ENCODE measurements at regions not wholly inside any gene's neighbourhood (a gene's known extent, or its start where the extent isn't known, plus 50 kb on each side); places are given as distances from the start of the nearest gene placed in this dataset.

- no peak overlapping the region for H3K4me3 Mint-ChIP-seq
- H3K36me3 Mint-ChIP-seq = no peaks in the 10 kb centered on the region
These were observed 58.6 kb upstream of the ZPBP start for GRCh38 chr7:50151661-50152060.

GRCh38 chr7:50151001-50151400 lies 58.0 kb upstream of the ZPBP start:
- Mint-ChIP-seq H3K4me3 (no peak overlapping the region), H3K4me1 (peaks cover 26% of the 10 kb centered on the region), H3K9me3 (no peaks in the 10 kb centered on the region), H3K27me3 (ENCODE audit: insufficient read depth, low read depth) (peaks cover 5% of the 10 kb centered on the region), H3K36me3 (no peaks in the 10 kb centered on the region), H3K27ac (peak overlapping the region; percentile 77)
- DNase-seq (ENCODE audit: low spot score) = no peak
- TF ChIP-seq EZH2 (IDR thresholded peaks at IDR 0.05) = no peak
- TF ChIP-seq CTCF (IDR thresholded peaks at IDR 0.05) = no peak
- no peak for TF ChIP-seq EZH2phosphoT487 (IDR thresholded peaks at IDR 0.05)
- Histone ChIP-seq H3K79me2 (ENCODE audit: low read depth) (no peaks in the 10 kb centered on the region), H4K20me1 (ENCODE audit: low read depth) (no peaks in the 10 kb centered on the region), H2AFZ (replicated peaks) (no peak overlapping the region), H3K36me3 (no peaks in the 10 kb centered on the region), H3K9me3 (ENCODE audit: low read depth) (no peaks in the 10 kb centered on the region), H3K4me3 (no peak overlapping the region), H3K4me1 (no peaks in the 10 kb centered on the region), H3K27me3 (no peaks in the 10 kb centered on the region), H3K4me2 (no peak overlapping the region), H3F3A (ENCODE audit: low read depth) (no peaks in the 10 kb centered on the region), H3K9ac (no peak overlapping the region), H3K27ac (no peak overlapping the region)

More at GRCh38 chr7:50151661-50152060, 58.6 kb upstream of the ZPBP start:
- H3K4me3 ChIP-seq = no peak overlapping the region
- H3K27me3 ChIP-seq = no peaks in the 10 kb centered on the region
- Mint-ChIP-seq H3K27ac (no peak overlapping the region), H3K9me3 (no peaks in the 10 kb centered on the region), H3K4me1 (peaks cover 26% of the 10 kb centered on the region), H3K27me3 (ENCODE audit: insufficient read depth, low read depth) (peaks cover 5% of the 10 kb centered on the region)
- H3K4me2 ChIP-seq = no peak overlapping the region
- H3K9ac ChIP-seq = no peak overlapping the region
- no peak for DNase-seq (ENCODE audit: low spot score)
- H2AFZ ChIP-seq (replicated peaks) = no peak overlapping the region
- H3K36me3 ChIP-seq = no peaks in the 10 kb centered on the region
- H4K20me1 ChIP-seq (ENCODE audit: low read depth) = no peaks in the 10 kb centered on the region
- no peaks in the 10 kb centered on the region for H3K9me3 ChIP-seq (ENCODE audit: low read depth)
- H3K4me1 ChIP-seq = no peaks in the 10 kb centered on the region
- no peaks in the 10 kb centered on the region for H3F3A ChIP-seq (ENCODE audit: low read depth)
- no peak for TF ChIP-seq CTCF (IDR thresholded peaks at IDR 0.05)
- TF ChIP-seq EZH2phosphoT487 (IDR thresholded peaks at IDR 0.05) = no peak
- no peak for TF ChIP-seq EZH2 (IDR thresholded peaks at IDR 0.05)
- no peaks in the 10 kb centered on the region for H3K79me2 ChIP-seq (ENCODE audit: low read depth)
- no peak overlapping the region for H3K27ac ChIP-seq

GRCh38 chr7:50149369-50149768 lies 56.3 kb upstream of the ZPBP start:
- Histone ChIP-seq H2AFZ (replicated peaks) (no peak overlapping the region), H3K27ac (no peak overlapping the region), H3K9ac (no peak overlapping the region), H4K20me1 (ENCODE audit: low read depth) (no peaks in the 10 kb centered on the region), H3K79me2 (ENCODE audit: low read depth) (no peaks in the 10 kb centered on the region), H3K36me3 (no peaks in the 10 kb centered on the region), H3K27me3 (no peaks in the 10 kb centered on the region), H3K4me2 (no peak overlapping the region), H3K4me1 (no peaks in the 10 kb centered on the region), H3K4me3 (no peak overlapping the region), H3F3A (ENCODE audit: low read depth) (no peaks in the 10 kb centered on the region), H3K9me3 (ENCODE audit: low read depth) (no peaks in the 10 kb centered on the region)
- no peaks in the 10 kb centered on the region for H3K36me3 Mint-ChIP-seq
- peaks cover 26% of the 10 kb centered on the region for H3K4me1 Mint-ChIP-seq
- H3K9me3 Mint-ChIP-seq = no peaks in the 10 kb centered on the region
- peaks cover 5% of the 10 kb centered on the region for H3K27me3 Mint-ChIP-seq (ENCODE audit: insufficient read depth, low read depth)
- H3K27ac Mint-ChIP-seq = no peak overlapping the region
- H3K4me3 Mint-ChIP-seq = no peak overlapping the region
- DNase-seq (ENCODE audit: low spot score) = no peak
- TF ChIP-seq CTCF (IDR thresholded peaks at IDR 0.05) (no peak), EZH2phosphoT487 (IDR thresholded peaks at IDR 0.05) (no peak), EZH2 (IDR thresholded peaks at IDR 0.05) (no peak)
